ENCODE measurements at regions not wholly inside any gene's neighbourhood (a gene's known extent, or its start where the extent isn't known, plus 50 kb on each side); places are given as distances from the start of the nearest gene placed in this dataset.

DNA sequence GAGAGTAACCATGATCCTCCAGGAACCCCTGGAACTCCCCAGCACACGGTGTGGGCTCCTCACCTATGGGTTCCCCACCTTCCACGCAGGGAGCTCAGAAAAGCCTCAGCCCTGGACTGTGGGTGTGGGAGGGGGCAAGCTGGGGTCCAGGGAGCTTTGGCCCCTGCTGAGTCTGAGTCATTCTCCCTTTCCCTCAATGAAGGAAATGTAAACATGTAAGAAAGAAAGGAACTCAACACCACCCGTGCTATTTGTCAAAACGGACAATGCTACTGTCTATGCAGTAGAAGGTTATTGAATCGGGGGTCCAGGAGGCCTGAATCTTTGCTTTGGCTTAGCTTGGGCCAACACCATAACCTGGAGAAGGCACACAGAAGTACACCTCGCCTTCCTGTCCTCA, 222.8 kb downstream of the PMP22 start:
- DNase-seq (ENCODE audit: low spot score), result no peak

DNA sequence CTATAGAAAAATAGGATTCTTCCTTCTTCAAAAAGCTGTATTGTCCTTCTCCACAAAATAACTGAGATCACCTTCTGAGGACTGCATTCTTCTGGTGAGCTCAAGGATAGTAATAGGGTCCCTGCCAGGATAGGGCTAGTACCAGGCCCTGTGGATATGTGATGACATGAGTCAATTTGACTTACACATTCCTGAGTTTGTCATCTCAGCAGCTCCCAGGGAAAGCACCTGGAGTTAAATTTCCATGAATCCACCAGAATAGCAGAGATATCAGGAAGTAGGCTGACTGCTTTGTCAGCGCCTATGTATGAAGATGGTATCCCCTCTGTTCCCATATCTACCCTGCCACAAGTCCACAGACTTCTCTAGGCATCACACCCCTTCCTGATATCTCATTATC, 225.8 kb downstream of the PMP22 start:
- DNase-seq (ENCODE audit: low spot score), result no peak

DNA sequence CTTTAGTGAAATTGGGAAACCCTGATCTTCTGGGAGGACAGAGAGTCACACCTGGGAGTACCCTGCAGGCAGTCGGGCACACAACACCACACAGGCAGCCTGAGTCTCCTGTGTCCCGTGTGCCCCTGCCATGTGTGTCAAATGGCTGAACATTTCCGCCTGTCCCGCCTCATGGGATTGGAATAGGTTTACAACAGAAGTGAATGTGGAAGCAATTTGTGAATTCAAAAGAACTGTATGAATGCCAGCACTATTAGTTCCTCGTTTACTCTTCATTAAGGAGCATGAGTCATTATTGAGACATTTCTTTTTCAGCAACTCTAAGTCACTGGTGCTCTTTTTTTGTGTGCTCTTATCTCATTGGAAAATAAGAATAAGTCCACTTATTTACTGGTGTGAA, 226.5 kb downstream of the PMP22 start:
- DNase-seq (ENCODE audit: low spot score), result no peak

DNA sequence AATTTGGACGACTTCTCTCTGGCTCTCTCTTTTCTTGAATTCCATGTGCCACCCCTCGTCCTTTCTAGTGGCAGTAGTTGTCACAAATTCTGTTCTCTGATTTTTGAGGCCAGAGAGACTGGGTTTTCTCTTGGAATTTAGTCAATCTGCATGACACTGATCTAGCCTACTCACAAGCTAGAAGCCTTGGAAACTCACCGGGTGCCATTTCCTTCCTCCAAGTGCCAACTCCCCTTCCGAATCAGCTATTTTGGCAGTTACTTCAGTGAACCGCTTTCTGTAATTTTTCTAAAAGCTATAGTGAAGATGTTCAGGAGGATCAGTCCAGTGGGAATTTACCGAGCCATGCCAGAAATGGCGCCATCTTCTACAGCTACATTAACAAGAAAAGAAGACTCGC, 228.9 kb downstream of the PMP22 start:
- no peak for DNase-seq (ENCODE audit: low spot score)

DNA sequence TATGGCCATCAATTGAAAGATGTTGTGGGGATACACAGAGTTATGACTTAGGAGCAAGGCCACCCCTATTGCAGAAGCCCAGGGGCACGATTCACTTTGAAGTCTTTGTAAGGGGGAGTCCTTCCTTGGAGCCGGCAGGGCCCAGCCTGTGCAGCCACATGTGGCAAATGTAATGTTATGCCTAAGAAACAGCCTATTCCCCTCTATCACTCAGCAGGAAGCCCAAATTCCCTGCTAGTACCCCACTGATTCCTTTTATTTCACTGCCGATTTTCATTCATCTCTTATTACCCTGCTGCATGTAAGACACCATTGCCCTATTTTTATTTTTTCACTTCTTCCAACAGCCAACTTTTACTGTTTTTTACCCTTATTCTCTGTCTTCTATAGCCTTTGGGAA, 233.2 kb downstream of the PMP22 start:
- no peak for DNase-seq (ENCODE audit: low spot score)

DNA sequence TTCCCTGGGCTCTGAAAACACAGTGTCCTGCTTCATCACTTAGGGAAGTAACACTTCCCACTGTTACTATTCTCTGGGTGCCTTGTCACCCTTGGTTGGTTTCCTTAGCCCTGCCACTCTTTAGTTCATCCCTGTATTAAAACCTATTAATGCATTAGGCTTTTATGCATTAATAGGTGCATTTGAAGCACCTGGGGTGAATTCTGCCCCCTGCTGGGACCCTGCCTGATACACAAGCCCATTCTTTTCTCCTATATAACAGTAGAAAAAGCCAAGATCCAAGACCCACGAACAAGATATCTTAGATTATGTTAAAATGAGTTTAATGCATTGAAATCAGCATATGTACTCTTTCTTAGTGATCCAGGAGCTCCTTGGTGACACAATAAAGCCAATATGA, 235.7 kb downstream of the PMP22 start:
- no peak for DNase-seq (ENCODE audit: low spot score)

DNA sequence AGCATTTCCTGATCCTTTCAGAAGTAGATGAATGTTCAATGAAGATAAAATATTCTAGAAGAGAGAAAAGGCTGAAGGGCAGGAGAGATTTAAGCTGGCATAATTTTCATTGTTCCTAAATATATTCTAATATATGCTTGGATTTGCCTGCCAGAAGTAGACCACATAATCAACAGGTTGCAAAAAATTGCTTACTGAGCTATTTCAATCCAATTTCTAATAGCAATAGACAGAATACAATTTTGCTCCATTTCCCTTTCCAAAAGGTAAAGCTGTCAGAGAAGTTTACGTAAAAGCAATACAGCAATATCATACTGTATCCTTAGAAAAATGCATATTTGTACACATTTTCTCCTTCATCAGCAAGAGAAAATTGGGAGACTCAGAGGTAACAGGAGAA, 237.3 kb downstream of the PMP22 start:
- DNase-seq (ENCODE audit: low spot score), result no peak

DNA sequence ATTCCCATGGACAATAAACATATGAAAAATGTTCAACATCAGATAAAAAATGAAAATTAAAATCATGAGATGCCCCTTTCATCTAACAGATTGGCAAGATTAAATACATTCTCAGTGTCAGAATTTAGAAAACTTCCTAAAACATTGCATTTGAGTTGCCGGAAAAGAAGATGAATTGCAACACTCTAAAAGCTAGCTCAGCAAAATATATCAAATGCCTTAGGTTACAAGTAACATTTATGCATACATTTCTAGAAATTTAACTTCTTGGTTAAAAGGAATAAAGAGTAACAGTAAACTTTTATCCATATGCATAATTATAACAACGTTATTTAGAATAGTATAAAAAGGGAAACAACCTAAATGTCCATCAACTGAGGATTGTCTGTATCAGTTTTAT, 239.0 kb downstream of the PMP22 start:
- no peak for DNase-seq (ENCODE audit: low spot score)

DNA sequence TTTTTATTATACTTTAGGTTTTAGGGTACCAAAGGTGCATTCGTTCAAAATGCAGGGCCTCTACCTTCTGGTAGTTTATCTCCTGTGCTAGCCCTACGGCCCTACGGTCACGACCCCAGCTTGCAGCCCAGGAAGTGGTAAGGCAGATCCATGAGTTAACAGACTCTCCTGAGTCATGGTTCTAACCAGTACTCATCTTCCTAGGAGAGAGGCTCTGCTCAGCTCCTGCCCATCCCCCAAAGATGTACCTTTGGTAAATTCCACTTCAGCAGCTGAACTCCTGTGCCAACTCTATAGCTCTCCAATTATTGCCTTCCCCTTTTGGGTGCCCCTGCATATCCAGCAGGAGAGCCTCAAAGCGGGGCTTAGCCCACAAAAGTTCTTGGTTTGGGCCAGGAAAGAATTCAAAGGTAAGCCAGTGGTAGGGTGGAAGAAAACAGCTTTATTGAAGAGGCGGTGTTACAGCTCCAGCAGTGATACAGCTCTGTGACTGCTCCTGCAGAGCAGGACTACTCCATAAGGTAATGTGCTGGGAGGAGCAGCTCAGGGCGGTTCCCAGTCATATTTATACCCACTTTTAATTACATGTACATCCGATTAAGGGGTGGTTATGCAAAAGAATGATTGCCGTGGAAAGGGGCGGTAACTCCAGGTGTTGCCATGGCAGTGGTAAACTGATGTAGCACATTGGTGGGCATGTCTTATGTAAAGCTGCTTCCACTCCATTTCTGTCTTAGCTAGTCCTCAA, 241.4 kb downstream of the PMP22 start:
- DNase-seq (ENCODE audit: low spot score), result no peak

DNA sequence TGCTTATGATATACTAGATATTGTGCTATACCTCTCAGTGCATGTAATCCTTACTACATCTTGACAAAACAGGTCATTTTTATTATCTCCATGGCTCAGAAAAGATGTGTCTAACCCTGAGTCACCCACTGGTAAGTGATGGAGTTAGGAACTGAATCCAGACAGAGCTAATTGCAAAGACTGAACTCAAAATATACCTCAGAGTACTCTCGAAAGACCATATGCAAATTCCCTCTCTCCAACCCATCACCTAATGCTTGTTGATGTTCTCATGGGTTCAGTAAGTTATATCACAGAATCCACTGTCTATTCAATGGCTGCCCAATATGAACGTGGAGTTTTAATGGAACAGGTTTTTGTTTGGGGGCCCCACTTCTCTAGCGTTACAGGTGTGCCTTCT, 246.0 kb downstream of the PMP22 start:
- DNase-seq (ENCODE audit: low spot score), result no peak

DNA sequence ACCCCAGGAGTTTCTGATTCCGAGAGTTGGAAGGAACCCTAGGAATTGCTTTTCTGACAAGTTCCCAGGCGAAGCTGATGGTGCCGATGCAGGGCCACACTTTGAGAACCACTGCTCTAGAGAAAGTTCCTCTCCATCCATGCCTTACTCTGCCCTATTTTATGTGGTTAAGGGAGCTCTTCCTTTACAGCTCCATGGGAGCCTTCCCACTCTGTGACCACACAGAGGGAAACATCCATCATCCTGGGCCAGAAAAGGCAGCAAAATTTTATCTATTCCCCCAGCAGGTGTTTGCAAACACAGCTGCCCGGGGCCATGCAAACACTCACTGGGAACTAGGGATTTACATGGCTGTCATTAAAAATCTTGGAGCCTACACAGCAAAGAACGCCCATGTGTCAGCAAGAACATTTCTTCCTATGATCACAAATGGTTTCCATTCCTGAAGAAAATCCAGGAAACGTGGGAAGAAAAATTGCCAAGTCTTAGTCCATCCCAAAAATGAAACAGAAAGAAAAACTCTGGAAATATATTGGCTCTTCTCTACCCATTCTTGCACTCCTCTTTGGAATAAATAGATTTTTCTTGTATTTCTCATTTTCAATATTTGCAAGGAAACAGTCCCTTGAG, 252.7 kb downstream of the PMP22 start:
- no peak for DNase-seq (ENCODE audit: low spot score)

DNA sequence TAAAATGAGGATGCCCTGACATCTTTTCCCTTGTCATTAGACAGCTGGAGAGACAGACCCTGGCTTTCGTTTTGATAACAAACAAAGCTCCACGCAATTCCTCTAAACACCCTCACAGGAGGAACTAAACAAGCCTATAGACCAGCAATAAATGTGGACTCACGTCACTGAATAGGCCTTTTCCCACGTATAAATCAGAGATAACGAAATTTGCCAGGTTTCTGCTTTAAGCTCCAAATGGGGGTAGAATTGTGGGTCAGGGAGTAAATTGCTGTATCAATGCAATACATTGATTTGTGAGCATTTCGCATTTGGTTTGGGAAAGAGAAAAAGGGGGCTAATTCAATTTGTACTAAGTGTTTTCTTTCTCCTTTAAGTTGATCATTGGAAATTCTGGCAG, 256.0 kb downstream of the PMP22 start:
- no peak for DNase-seq (ENCODE audit: low spot score)

DNA sequence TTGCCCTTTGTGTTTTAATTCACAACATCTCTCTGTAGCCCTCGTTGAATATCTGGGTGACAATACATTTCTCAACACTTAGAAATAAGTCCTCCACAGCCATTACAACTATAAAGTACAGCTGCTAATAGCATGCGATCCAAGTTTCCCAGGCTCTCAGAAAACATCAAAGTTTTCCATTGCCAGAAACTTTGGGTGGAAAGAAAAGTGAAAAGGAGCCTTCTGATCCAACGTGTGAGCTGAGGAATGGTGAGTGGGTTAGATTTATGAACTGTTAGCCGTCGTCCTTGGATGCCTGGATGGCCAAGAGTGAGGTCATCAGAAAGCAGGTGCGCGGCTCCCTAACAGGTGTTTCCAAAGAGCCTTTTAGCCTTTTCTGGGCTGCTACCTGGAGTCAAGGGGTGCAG, 258.0 kb downstream of the PMP22 start:
- no peak for DNase-seq (ENCODE audit: low spot score)

DNA sequence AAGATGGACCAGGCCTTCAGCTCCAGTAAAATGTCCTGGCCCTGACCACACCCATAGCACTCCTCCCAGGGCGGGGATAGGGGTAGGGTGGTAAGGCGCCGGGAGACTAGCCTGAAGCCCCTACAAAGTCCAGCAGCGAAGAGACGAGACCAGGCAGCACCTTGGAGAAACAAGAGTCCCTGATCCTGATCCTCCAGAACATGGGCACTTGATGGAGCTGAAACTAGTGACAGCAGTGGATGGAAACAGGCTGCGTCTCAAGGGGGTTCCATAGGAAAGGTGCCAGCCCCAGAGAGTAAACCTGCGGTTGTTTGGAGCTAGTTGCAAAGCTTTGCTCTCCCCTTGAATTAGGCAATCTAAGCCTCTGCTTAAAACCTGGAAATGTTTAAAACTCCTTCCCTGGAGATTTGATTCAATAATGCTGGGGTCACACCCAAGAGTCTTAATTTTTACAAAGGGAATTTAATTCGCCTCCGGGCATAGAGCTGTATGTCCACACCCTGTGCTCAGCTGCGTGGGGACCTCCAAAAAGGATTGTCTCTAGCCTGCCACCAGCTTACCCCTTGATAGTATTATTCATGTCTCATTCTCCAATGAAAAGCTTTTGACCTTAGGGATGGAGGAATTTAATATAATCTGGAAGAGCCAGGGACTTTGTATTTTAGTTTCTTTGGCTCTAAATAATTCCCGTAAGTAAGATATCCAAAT, 258.6 kb downstream of the PMP22 start:
- DNase-seq (ENCODE audit: low spot score), result no peak

DNA sequence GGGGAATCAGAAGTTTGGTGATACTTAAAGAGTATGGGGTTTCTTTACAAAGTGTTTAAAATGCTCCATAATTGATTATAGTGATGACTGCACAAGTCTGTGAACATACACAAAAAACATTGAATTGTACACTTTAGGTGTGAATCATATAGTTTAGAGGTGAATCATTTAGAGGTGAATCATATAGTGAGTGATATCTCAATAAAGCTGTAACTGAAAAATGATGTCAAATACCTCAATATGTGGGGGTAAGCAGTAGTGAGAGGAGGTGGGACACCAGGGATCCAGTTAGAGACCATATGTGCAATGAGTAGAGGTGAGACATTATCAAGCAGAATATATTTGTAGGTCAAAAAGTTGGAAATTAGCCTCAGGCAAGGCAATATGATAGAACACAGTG, 264.5 kb downstream of the PMP22 start:
- no peak for DNase-seq (ENCODE audit: low spot score)

DNA sequence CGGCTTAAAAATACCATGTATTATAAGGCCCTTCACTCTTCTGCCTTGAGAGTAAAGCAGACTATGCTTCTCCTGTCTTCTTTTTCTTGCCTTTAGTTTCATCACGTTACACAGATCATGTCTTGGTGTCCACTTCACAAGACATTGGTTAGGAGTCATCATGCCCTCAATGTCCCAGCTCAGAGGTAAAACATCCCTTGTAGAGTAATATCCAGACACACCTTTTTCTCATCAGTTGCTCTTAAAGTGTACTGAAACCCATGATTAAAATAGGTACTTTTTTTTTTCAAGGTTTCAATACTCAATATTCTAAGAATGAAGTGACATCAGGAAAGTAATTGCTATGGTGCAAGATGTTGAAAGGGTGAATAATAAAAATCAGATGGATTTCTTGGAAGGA, 267.8 kb downstream of the PMP22 start:
- no peak for DNase-seq (ENCODE audit: low spot score)

DNA sequence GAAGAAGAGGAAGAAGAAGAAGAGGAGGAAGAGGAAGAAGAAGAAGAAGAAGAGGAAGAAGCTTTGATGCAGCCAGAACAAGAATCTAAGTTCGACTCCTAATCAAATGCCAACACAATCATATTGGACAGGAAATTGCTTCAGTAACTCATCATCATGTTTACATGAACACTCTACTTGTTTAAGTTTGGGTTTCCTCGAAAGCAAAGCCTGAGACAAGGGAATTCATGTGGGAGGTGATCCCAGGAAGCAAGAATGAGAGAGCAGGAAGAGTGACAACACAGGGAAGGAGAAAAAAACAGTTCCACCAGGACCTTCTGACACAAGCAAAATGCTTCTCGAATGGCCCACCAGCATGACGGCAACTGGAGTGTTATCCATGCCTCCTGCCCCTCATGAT, 279.0 kb downstream of the PMP22 start:
- DNase-seq (ENCODE audit: low spot score), result no peak

DNA sequence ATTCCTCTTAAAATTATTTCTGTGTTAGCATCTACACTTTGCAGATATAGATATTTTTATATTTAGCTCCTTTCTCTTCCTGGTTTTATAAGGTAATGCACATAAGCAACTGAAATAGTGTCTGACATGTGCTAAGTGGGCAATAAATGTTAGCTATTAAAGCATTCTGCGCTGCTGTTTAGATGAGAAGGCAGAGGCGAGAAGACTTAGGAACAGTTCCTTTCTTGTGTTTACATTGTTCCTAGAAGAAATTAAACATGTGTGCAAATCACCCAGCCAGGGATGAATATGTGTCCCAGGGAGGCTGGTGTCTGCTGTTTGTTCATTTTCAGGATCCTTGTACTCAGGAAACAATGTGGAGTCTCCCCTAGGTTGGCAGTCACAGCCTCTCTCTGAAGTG, 292.3 kb downstream of the PMP22 start:
- DNase-seq (ENCODE audit: low spot score), result no peak

DNA sequence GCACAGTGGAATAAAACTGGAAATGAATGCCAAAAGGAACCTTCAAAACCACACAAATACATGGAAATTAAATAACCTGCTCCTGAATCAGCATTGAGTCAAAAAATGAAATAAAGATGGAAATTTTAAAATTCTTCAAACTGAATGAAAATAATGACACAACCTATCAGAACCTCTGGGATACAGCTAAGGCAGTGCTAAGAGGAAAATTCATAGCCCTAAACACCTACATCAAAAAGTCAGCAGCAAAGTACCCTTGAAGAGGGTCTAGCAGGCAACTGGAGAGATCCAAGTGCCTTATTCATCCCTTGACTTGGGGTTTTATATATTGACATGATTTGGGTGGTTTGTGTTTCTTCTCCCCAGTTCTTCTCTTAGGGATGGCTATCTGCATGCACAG, 294.1 kb downstream of the PMP22 start:
- DNase-seq (ENCODE audit: low spot score), result no peak

DNA sequence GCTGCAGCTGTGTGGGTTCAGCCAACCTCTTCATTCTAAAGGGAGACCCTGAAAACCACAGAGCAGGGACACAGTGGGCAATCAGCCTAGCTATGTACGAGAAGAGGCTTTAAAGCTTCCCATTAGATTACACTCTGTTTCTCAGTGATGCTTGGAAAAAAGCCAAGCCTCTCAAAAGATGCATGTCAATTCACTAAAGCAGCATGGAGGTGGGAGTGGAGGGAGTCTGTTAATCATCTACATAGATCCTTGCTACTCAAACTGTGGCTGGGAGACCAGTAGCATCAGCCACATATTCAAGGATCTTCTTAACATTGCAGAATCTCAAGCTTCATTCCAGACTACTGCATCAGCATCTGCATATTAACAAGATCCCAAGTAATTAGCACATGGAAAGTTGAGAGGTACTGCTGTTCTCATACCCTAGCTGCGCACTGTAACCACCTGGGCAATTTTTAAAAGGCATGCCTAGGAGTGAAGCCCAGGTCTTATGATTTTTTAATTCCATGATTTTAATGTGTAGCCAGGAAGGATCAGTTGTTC, 305.9 kb downstream of the PMP22 start:
- DNase-seq (ENCODE audit: low spot score), result no peak

DNA sequence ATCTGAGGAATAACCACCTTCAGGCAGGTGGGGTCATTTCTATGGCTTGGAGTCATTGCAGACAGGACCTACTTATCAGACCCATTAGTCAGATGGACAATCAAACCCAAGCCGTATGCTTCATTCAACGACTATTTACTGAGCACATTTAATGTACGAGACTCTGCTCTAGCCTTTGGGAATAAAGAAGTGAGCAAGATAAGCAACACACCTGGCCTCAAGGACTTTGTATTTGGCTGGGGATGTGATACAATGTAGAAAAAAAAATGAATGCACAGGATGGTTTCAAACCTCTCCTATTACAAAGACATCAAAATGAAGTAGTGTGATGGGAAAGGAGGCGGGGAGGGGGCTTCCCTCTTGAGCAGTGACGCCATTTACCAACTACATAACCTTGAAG, 311.7 kb downstream of the PMP22 start:
- DNase-seq (ENCODE audit: low spot score), result no peak

DNA sequence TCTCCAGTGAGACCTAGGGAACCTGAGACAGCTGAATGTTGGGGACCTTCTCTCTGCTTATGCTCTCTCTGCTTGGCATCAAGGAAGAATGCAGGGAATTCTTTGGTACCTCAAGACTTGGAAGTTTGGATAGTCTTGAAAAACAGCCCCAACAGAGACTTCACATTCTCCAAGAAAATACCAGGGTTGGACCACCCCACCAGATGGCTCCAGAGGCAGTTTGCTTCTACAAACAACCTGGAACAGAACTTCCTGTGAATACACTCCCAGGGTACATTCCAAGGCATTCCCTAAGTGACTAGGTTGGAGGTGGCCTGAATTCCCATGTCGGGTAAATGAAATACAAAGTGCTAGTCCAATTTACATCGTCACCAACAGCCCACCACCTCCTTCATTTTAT, 314.4 kb downstream of the PMP22 start:
- no peak for DNase-seq (ENCODE audit: low spot score)

DNA sequence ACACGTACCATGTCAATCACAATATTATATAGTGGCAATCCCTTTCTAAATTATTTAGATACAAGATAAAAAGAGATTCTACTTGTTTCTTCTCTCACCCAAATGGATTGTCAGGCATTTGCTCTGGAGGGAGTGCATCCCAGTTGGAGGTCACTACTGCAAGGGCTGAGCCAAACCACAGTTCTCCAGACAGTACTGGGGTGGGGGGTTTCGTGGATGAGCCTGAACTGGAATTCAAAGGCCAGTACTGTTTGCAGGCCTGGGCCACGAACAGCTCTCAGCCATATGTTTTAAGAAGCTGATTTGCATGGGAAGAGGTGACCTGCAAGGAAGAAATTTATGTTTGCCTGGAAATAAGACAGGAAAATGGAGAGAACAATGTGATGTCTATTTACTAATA, 314.9 kb downstream of the PMP22 start:
- no peak for DNase-seq (ENCODE audit: low spot score)
